Adipocyte (in vitro differentiated cells): ENCODE measurements at regions not wholly inside any gene's neighbourhood (a gene's known extent, or its start where the extent isn't known, plus 50 kb on each side); places are given as distances from the start of the nearest gene placed in this dataset.

ENCODE experiments used
- DNase-seq: peaks from one replicate; pipeline ENCODE4 v3.0.0-alpha.2; 2015; ENCODE audit warnings: low read depth
- H3K27me3 ChIP-seq: replicated peaks from 2 replicates; pipeline ENCODE4 v1.7.0; 2013; ENCODE audit warnings: mild to moderate bottlenecking, low read length, moderate library complexity; ENCODE audit not compliant: control insufficient read depth, insufficient read depth
- H3K36me3 ChIP-seq: 2 replicates; pipeline ENCODE4 v1.7.0; 2013; ENCODE audit warnings: low read length, mild to moderate bottlenecking, moderate library complexity; ENCODE audit not compliant: control insufficient read depth, insufficient read depth, severe bottlenecking
- H3K4me1 ChIP-seq: 2 replicates; pipeline ENCODE4 v1.7.0; 2013; ENCODE audit warnings: mild to moderate bottlenecking, low read length, moderate library complexity; ENCODE audit not compliant: control insufficient read depth, insufficient read depth
- H3K4me3 ChIP-seq: 2 replicates; pipeline ENCODE4 v1.7.0; 2013; ENCODE audit warnings: mild to moderate bottlenecking, low read length, moderate library complexity
- H3K9ac ChIP-seq: 2 replicates; pipeline ENCODE4 v1.7.0; 2013; ENCODE audit warnings: mild to moderate bottlenecking, low read length, moderate library complexity
- H3K9me3 ChIP-seq: 2 replicates; pipeline ENCODE4 v1.7.0; 2013; ENCODE audit warnings: mild to moderate bottlenecking, low read length, moderate library complexity; ENCODE audit not compliant: control insufficient read depth

- no peaks in the 10 kb centered on the region for H3K36me3 ChIP-seq
- DNase-seq, result peak; percentile 18
- H3K9ac ChIP-seq, result no peak overlapping the region
- H3K4me1 ChIP-seq, result peaks cover 7% of the 10 kb centered on the region
- no peaks in the 10 kb centered on the region for H3K9me3 ChIP-seq
- no peak overlapping the region for H3K4me3 ChIP-seq
- no peaks in the 10 kb centered on the region for H3K27me3 ChIP-seq
Measured at GRCh38 chr3:178482981-178483380, 53.3 kb upstream of the KCNMB2 start.

- DNase-seq, result peak; percentile 64
- Histone ChIP-seq H3K4me3 (no peak overlapping the region), H3K9ac (no peak overlapping the region), H3K4me1 (peaks cover 7% of the 10 kb centered on the region), H3K36me3 (no peaks in the 10 kb centered on the region), H3K9me3 (no peaks in the 10 kb centered on the region), H3K27me3 (no peaks in the 10 kb centered on the region)
Measured at GRCh38 chr3:178483704-178484103, 52.5 kb upstream of the KCNMB2 start.

- H3K4me3 ChIP-seq, result no peak overlapping the region
- peaks cover 7% of the 10 kb centered on the region for H3K4me1 ChIP-seq
- peak; percentile 66 for DNase-seq
- no peaks in the 10 kb centered on the region for H3K9me3 ChIP-seq
- H3K9ac ChIP-seq, result no peak overlapping the region
- H3K27me3 ChIP-seq, result no peaks in the 10 kb centered on the region
- no peaks in the 10 kb centered on the region for H3K36me3 ChIP-seq
Measured at GRCh38 chr3:178485756-178486155, 50.5 kb upstream of the KCNMB2 start.
